ENCODE measurements at regions not wholly inside any gene's neighbourhood (a gene's known extent, or its start where the extent isn't known, plus 50 kb on each side); places are given as distances from the start of the nearest gene placed in this dataset.

DNA sequence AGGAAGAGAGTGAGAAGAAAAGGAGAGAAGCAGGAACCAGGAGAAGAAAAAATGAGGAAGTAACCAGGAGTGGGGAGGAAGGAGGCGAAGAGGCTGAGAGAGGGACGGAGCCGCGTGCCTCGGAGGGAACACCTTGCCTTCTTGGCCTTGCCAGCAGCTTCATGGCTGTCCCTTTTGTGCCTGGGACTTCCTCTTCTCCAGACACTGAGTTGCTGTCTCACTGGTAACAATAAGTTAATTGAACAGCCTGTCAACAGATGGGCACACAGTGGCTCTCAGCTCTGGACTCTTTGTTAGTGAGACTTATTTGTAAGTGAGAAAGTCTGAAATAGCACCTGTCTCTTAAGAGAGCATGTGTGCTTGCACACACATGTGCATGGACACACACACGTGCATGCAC is 83.2 kb downstream of the GATA3 start:
- no peak for TF ChIP-seq TEAD4 (IDR thresholded peaks at IDR 0.05)
- TF ChIP-seq CREB1 (IDR thresholded peaks at IDR 0.05; ENCODE audit: low read depth): no peak
- TF ChIP-seq TCF12 (IDR thresholded peaks at IDR 0.05; ENCODE audit: low read depth): no peak
- TF ChIP-seq, protein P1, sequence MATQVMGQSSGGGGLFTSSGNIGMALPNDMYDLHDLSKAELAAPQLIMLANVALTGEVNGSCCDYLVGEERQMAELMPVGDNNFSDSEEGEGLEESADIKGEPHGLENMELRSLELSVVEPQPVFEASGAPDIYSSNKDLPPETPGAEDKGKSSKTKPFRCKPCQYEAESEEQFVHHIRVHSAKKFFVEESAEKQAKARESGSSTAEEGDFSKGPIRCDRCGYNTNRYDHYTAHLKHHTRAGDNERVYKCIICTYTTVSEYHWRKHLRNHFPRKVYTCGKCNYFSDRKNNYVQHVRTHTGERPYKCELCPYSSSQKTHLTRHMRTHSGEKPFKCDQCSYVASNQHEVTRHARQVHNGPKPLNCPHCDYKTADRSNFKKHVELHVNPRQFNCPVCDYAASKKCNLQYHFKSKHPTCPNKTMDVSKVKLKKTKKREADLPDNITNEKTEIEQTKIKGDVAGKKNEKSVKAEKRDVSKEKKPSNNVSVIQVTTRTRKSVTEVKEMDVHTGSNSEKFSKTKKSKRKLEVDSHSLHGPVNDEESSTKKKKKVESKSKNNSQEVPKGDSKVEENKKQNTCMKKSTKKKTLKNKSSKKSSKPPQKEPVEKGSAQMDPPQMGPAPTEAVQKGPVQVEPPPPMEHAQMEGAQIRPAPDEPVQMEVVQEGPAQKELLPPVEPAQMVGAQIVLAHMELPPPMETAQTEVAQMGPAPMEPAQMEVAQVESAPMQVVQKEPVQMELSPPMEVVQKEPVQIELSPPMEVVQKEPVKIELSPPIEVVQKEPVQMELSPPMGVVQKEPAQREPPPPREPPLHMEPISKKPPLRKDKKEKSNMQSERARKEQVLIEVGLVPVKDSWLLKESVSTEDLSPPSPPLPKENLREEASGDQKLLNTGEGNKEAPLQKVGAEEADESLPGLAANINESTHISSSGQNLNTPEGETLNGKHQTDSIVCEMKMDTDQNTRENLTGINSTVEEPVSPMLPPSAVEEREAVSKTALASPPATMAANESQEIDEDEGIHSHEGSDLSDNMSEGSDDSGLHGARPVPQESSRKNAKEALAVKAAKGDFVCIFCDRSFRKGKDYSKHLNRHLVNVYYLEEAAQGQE (IDR thresholded peaks at IDR 0.05; ENCODE audit: low read depth): no peak
- no peak for TF ChIP-seq ZBTB7A (IDR thresholded peaks at IDR 0.05; ENCODE audit: low read depth)
- TF ChIP-seq YY1 (IDR thresholded peaks at IDR 0.05; ENCODE audit: low read depth): no peak
- TF ChIP-seq TAF1 (IDR thresholded peaks at IDR 0.05; ENCODE audit: low read depth): no peak
- no peak for TF ChIP-seq EP300 (IDR thresholded peaks at IDR 0.05; ENCODE audit: borderline replicate concordance)
- TF ChIP-seq FOXM1 (IDR thresholded peaks at IDR 0.05; ENCODE audit: borderline replicate concordance, low read depth): no peak
- TF ChIP-seq EGR1 (IDR thresholded peaks at IDR 0.05): no peak
- TF ChIP-seq, protein P2, sequence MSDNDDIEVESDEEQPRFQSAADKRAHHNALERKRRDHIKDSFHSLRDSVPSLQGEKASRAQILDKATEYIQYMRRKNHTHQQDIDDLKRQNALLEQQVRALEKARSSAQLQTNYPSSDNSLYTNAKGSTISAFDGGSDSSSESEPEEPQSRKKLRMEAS (IDR thresholded peaks at IDR 0.05): no peak
- TF ChIP-seq, protein P3, sequence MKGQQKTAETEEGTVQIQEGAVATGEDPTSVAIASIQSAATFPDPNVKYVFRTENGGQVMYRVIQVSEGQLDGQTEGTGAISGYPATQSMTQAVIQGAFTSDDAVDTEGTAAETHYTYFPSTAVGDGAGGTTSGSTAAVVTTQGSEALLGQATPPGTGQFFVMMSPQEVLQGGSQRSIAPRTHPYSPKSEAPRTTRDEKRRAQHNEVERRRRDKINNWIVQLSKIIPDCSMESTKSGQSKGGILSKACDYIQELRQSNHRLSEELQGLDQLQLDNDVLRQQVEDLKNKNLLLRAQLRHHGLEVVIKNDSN (IDR thresholded peaks at IDR 0.05): no peak
- no peak for TF ChIP-seq CEBPB (IDR thresholded peaks at IDR 0.05)
- TF ChIP-seq RAD21 (IDR thresholded peaks at IDR 0.05; ENCODE audit: low read depth): no peak
- no peak for TF ChIP-seq NFIC (IDR thresholded peaks at IDR 0.05)

DNA sequence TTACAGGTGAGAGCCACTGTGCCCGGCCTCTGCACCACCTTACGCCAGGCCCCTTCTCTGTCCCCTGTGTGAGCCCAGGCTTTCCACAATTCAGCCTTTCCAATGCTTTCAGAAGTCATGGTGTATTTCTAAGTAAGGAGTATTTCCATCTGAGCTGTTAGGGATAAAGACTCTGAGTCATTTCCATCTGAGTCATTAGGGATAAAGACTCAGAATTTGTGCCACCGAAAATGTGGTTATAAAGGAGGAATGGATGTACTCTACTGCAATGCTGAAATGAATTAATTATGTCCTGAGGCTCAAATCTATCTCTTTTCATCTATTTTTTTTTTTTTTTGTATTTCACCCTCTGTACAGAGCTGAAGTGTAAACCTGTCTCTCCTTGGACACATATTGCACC is 84.0 kb downstream of the GATA3 start:
- TF ChIP-seq EGR1 (IDR thresholded peaks at IDR 0.05): no peak
- no peak for TF ChIP-seq TEAD4 (IDR thresholded peaks at IDR 0.05)
- TF ChIP-seq FOXM1 (IDR thresholded peaks at IDR 0.05; ENCODE audit: borderline replicate concordance, low read depth): no peak
- no peak for TF ChIP-seq CEBPB (IDR thresholded peaks at IDR 0.05)

DNA sequence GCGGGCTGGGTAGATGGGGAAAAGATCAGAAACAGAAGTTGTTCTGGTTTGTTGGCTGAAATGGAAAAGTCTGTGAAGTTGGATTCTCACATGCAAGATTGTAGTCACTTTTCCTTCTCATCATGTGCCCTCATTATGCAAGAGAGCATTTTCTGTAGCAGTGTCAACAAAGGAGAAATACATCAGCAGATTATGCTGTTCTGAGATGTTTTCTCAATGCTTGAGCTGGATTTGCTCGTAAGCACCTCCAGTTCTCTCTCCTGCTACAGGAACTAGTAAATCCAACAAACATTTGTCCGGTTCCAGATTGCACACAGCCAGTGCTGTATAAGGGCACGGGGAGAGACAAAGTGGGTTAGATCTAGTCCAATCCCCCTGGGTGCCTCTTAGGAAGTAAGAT is 90.0 kb downstream of the GATA3 start:
- TF ChIP-seq, protein P1 (IDR thresholded peaks at IDR 0.05; ENCODE audit: low read depth): no peak
- TF ChIP-seq TCF12 (IDR thresholded peaks at IDR 0.05; ENCODE audit: low read depth) (no peak), YY1 (IDR thresholded peaks at IDR 0.05; ENCODE audit: low read depth) (no peak), CEBPB (IDR thresholded peaks at IDR 0.05) (no peak), CREB1 (IDR thresholded peaks at IDR 0.05; ENCODE audit: low read depth) (no peak), TEAD4 (IDR thresholded peaks at IDR 0.05) (no peak), EGR1 (IDR thresholded peaks at IDR 0.05) (no peak), ZBTB7A (IDR thresholded peaks at IDR 0.05; ENCODE audit: low read depth) (no peak), TAF1 (IDR thresholded peaks at IDR 0.05; ENCODE audit: low read depth) (no peak)
- TF ChIP-seq, protein P3 (IDR thresholded peaks at IDR 0.05): no peak
- TF ChIP-seq, protein P2 (IDR thresholded peaks at IDR 0.05): no peak

DNA sequence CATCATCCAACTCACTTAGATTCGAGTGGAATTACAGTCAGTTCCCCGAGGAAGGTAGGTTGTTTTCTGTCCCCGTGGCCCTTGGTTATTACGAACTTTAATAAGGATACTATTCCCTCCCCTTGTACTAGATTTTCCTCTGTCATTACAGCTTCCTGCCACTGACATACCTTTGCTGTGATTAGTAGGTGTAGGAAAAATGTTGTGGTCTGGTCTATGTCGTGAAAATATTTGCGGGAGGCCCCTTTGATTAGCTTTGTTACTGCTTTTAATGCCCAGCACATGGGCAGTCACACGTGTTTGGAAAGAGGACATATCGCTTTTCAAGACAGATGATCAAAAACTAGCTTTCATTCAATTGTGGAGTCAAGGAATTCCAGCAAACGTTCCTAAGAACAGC is 92.2 kb downstream of the GATA3 start:
- TF ChIP-seq, protein P3 (IDR thresholded peaks at IDR 0.05): no peak
- TF ChIP-seq, protein P1 (IDR thresholded peaks at IDR 0.05; ENCODE audit: low read depth): no peak
- TF ChIP-seq TCF12 (IDR thresholded peaks at IDR 0.05; ENCODE audit: low read depth) (no peak), NFIC (IDR thresholded peaks at IDR 0.05) (no peak), TAF1 (IDR thresholded peaks at IDR 0.05; ENCODE audit: low read depth) (no peak), FOXM1 (IDR thresholded peaks at IDR 0.05; ENCODE audit: borderline replicate concordance, low read depth) (no peak), CREB1 (IDR thresholded peaks at IDR 0.05; ENCODE audit: low read depth) (no peak), TEAD4 (IDR thresholded peaks at IDR 0.05) (no peak), EP300 (IDR thresholded peaks at IDR 0.05; ENCODE audit: borderline replicate concordance) (no peak), ZBTB7A (IDR thresholded peaks at IDR 0.05; ENCODE audit: low read depth) (no peak), YY1 (IDR thresholded peaks at IDR 0.05; ENCODE audit: low read depth) (no peak), CEBPB (IDR thresholded peaks at IDR 0.05) (no peak), EGR1 (IDR thresholded peaks at IDR 0.05) (no peak), RAD21 (IDR thresholded peaks at IDR 0.05; ENCODE audit: low read depth) (no peak)
- TF ChIP-seq, protein P2 (IDR thresholded peaks at IDR 0.05): no peak
